Midbrain (tissue), 1 donor: ENCODE measurements at regions not wholly inside any gene's neighbourhood (a gene's known extent, or its start where the extent isn't known, plus 50 kb on each side); places are given as distances from the start of the nearest gene placed in this dataset.

Source experiments
- DNase-seq: peaks from one replicate; lab custom pipeline; 2025; lab: John Stamatoyannopoulos, UW

DNA sequence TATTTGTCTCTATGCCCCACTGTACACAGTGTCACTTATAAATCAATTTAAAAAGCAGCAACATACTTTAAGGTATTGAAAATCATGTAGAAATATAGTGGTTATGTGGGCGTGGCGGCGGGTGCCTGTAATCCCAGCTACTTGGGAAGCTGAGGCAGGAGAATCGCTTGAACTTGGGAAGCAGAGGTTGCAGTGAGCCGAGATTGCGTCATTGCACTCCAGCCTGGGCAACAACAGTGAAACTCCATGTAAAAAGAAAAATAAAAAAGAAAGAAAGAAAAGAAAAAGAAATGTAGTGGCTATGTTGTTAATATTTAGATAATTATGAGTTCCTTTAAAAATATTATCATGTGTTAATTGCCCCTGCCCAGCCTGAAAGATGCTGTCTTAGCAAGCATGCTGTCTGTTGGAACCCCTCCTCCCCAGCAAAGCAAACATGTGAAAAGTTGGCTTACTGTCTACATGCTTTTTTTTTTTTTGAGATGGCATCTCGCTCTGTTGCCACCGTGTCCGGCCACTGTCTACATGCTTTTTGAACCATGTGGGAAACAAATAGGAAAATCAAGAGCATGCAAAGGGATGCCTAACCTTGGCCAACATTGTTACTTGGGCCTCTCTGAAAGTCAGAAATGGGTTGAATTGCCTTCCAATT lies 151.4 kb upstream of the TSHZ2 start:
- no peak for DNase-seq

DNA sequence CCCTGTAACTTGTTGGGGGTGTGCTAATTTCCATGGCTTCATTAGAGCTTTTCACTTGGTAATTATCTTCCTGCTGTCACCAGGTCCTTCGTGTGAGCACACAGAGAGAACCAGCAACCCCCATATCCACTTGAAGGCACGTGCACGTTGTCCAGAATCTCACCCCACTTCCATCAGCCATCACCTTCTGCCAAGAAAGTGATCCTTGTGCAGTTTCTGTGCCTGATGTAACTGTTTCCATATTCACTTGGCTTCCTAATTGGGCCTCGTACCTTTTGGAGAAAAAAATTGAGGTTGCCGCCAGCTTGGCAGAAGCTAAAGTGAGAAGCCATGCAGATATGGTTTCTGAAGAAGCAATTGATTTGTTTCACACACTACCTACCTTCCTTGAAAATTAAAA lies 153.7 kb upstream of the TSHZ2 start:
- no peak for DNase-seq

DNA sequence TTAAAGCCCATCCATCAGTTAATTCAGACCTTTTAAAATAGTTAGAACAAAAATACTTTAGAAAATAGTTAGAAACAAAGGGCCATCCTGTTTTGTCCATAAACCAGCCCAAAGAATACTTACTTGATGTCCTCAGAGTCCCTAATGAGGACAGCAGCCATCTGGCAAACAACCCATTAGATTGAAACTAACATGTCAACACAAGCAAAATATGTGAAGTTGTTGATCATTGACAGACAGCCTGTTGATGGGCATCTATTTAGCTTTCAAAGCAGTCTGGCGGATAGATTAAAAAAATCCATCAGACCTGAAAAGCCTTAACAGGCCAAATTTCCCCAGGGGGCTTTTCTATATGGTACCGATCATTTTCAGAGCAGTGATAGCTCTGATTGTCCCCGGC lies 154.2 kb upstream of the TSHZ2 start:
- no peak for DNase-seq

DNA sequence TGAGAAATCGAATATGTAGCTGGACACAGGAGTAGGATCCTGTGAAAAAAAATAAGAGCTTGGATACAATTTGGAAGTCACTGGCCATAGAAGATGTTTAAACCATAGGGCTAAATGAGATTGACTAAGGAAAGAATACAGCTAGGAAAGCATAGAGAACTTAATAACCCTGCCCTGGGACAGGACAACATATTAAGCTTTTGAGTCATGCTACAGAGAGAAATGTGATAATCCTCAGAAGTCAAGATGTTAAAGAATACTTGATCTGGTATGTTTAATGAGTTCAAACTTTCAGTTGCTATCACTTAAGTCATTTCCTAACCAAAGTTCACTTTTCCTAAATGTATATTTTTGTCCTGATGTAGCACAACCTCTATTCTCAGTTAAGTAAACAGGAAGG lies 154.6 kb upstream of the TSHZ2 start:
- DNase-seq = no peak

DNA sequence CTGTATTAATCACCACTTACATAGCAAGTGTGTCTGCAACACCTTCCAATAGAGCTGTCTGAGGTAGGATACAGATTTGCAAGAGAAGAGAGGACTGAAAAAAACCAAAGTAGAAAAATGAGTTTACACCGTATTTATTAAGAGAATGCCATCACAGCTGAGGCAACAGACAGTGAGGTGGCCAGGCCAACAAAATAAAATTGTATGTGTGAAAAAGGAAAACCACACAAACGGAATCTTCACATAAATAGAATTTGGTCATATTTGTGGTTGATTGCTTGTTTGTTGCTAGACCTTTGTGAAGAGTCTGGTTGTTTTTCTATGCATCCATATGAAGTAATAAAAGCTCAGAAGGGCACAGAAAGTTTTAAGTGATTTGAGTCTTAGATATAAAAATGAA lies 157.8 kb upstream of the TSHZ2 start:
- DNase-seq = no peak

DNA sequence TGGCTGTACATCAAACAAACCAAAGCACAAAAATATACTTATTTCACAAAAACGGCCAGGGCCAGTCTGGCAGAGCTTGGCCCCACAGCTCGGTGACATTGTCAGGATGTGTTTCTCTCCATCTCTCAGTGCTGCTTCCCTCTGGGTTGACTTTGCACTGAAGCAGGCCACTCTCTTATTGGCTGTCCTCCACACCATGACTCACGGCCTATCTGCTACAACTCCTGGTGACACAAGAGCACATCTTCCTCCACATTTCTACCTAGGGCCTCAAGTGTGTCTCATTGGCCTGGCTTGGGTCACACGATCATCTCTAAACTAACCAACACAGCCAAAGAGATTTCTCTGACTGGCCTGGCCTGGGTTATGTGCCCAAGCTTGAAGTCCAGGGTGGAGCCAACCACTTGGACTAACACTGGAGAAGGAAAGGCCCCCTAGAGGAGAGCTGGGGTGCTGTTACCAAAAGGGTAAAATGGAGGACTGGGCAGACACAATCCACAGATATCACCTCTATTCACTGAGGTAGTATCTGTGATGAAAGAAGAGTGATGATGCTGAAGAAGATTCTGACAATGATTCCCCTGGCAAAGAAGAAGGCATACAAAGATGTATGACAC lies 159.8 kb upstream of the TSHZ2 start:
- DNase-seq = no peak

DNA sequence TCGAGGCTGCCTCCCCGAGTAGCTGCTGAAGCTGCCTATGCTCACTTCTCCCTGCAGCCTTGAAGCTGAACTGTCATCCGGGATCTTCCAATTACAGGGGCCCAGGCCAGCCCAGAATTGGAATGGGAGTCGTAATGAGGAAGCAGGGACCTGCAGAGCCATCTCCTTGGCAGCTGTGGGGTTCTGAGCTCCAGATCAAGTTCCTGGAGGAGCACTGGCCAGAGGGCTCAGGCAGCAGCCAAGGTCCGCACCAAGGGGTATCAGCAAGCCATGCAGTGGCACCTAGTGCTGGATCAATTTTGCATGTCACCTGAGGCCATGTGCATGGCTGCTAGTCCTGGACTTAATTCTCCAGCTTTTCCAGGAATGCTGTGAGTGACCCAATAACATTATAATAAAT lies 163.2 kb upstream of the TSHZ2 start:
- DNase-seq = no peak

DNA sequence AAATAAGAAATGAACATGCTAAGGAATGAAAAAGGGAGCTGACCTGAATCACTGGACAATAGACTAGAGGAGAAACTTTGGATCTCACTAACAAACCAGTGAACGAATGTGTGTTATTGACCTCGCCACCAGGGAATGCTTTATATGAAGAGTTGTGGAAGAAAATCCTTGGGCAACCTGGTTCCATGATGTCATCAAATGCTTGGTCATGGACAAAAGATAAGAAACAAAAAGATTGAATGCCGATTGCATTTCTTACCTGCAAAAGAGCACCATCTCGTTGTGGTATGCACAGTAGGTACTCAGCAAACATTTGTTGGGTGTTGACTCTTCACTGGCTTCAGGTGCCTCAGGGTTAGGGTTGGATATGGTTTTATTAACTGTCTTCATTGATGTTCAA lies 165.2 kb upstream of the TSHZ2 start:
- DNase-seq = no peak

DNA sequence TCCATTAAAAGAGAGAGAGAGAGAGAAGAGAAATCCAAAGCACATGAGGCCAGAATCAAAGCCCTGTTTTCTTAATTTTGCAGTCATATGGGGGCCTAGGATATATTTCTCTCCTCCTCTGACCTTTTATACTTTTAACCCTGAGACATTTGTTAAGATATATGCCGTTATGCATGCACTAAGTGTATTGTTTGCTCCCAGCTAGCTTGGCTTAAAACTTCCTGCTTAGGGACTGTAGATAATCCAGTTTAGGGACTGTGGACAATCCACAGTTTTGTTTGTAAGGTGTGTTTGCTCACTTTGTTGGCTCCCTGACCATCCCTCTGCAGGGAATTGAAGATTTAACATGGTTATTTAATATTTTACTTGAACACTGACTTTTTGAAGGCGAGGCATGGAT lies 166.3 kb upstream of the TSHZ2 start:
- no peak for DNase-seq

DNA sequence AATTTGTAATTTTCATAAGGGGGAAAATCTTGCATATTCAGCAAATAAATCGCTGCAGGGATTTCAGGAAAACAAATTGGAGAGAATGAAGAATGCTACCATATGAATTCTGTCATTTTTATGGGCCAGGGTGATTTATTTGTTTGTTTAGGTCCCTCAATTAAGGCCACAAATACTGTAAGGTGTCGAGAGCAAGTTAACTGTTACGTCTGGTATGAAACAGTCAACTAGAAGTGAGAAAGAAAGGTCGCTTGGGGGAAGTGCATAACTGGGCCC lies 166.9 kb upstream of the TSHZ2 start:
- no peak for DNase-seq

DNA sequence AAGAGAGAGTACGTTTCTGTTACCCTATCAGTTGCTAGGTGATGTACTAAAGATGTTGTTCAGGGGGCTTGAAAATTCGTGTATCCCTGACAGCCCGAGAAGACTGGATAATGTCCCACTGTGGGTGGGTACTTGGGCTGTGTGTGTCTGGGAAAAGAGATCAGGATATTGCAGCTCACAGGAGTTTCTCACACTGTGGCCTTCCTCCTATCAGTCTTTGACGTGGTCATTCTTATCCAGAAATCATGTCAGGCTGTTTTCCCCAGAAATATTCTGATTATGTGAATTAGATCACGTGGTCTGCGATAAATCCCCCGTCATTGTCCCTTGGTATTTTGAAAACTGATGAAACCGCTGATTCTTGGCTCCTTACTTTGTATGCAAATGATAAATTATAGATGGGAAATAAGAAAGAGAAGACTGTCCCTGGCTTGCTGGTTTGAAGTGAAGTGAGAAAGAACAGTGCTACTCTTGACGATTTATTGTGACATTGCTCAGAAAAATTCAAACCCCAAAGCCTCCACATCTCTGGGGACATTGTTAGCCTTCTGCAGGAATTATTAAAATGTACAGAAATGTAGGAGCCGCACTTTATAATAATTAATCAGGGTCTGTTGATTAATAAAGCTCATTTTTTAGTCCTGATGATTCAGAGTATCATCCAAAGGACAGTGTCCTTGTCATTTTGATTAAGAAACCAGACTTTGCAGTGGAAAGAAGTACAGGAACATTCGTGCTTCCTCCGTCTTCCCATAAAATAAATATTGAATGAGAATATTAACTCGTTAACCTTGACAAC lies 167.5 kb upstream of the TSHZ2 start:
- DNase-seq = no peak

DNA sequence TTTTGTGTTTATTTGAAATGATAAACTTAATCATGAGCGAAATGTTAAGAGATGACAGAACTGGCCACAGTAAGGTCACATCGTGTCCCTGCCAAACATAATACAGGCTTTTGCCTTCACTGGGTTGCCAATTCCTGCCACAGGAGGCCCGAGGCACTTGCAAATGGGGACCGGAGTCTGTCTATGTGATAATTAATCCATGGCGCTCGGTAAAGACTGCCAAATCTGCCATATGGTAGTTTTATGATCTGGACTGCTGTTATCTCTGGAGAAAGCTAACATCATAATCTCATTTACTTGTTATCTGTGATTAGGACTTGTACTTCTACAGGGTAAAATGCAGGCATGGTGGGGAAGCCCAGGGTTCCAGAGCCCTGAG lies 170.5 kb upstream of the TSHZ2 start:
- DNase-seq = no peak

DNA sequence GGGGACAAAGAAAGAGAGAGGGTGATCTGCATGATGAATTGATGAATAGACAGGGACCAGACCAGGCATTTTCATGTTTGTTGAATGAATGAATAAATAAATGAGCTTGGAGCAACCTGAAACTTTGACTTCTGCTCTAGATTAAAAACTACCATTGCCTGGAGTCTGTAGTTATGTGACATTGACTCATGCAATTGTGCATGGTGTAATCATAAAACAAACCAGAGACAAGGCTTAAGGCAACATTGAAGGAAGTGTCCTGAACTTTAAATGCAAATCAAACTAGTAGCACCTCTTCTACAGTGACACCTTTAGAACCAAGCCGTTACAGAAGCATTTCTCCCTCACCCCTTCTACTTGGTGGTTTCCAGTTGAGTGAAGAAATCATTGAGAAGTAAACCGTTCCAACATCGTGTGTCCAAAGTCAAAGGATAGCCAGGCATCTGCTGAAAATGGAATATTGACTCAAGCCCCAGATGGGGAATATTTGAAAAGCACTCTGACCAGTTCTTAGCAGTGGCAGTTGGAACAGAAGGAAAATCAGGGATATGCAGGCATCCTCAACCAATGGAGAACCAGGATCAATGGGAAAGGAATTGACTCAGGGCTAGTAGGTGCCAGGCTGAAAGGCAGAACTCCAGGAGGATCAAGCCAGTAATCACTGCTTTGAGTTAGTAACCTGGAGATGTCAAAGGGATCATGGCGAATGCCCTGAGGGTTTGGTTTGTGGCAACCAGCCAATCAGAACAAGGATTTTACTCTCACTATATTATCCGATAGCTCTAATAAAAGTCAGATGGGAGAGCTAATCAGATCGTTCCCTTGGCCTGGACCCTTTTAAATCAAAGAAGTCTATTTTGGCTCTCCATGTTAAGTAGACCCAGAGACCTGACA lies 171.2 kb upstream of the TSHZ2 start:
- no peak for DNase-seq

DNA sequence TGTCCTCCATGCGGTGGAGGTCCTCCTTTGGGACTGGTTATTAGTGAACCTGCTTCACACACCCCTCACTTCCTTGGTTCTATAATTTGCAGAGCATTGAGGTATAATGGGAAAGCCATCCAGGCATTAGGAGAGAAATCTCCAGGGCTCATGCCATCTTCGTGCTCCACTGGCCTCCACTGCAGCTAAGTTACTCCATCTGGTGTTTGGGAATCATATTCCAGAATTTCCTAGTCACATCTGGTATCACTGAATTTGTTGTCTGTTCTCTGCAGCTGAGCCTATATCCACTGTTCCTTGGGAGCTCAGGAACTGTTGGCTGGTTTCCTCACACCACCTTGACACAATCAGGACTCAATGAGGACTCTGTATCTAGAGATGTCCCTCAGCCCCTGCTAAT lies 173.0 kb upstream of the TSHZ2 start:
- no peak for DNase-seq

DNA sequence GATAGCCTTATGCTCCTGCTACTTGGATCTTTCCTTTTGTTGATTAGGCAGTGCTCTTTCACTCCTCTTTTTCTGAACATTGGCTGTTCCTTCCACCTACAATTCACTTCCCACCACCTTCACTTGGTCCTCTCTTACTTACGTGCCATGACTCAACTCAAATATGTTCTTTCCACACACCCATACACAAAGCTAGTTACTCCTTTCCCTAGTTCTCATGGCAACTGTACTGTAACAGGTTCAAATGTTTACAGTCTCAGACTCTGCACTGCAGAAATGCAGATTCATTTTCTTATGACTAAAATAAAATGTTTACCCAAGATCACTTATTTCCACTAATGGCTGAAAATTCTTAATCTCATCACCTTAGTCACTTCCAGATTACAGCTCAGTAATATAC lies 174.0 kb upstream of the TSHZ2 start:
- DNase-seq = no peak

DNA sequence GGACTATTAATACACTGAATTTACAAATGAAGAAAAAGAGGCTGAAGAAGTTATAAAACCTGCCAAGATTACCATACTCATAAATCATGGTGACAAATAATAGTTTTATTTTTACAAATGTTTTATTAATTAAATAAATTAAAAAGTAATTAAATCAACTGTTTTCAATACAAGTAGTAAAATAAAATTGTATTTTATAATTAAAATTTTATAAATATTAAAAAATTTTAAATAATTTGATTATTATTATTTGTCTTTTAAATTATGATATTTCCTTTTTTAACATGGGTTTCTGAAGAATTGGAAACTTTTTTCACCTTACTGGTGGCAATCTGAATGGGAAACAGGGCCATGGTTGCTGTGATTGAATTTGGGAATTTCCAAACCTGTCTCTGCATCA lies 177.3 kb upstream of the TSHZ2 start:
- no peak for DNase-seq

DNA sequence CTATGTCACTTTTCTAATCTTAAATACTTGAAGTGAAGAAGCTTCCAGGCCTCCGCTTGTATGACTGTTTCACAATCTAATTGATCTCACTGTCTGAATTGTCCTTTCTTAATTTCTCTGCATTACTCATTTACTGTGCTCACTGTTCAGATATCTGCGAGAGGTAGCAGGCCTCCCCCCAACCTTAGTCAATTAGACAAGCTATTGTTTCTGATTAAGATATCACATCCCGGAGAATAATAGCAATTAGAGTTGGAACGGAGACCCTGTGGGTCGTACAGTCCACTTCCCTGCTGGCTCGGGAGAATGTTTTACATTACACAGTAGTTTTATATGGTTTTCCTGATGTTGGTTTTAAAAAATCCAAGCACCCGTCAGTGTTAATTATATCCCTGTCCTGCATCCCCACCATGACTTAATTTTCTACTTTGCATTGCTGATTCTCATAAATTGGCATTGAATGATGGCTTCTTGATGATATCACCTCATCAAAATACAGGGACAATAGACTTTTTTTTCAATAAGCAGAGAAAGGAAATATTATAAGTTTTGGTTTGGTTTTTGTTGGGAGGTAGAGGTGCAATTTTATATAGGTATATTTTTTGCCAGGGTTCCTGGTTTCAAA lies 178.7 kb upstream of the TSHZ2 start:
- DNase-seq = no peak

DNA sequence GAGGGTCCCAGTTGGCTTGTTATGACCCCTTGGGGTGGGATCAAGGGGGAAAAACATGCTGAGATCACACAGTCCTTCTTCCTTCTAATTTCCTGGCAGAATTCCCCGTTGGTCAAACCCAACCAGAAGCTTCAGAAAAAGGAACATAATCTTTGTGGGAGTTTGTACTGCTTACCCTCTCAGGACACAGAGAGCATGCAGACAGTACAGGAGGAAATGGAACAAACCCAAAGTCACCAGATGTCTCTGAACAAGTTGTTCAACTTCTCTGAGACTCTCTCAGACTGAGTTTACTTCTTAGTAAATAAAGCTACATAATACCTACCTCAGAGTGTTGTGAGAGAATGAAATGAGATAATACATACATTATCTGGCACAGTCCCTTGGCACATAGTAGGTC lies 181.1 kb upstream of the TSHZ2 start:
- DNase-seq = no peak

DNA sequence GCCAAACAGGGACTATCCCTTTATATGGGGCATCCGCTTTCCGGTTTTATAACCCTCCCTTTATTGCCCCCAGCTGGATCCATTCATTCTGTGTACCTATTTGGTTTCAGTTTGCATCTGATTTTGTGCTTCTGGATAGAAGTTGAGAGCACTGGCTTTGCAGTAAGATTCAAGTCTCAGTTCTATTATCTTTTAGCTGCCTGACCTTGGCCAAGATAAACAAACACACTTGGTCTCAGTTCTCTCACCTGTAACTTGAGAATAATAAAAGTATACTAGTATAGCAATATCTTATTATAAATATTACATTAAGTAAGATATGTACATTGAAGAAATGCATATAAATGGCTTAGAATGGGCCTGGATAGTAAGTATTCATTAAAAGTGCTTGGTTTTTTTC lies 182.4 kb upstream of the TSHZ2 start:
- DNase-seq = no peak

DNA sequence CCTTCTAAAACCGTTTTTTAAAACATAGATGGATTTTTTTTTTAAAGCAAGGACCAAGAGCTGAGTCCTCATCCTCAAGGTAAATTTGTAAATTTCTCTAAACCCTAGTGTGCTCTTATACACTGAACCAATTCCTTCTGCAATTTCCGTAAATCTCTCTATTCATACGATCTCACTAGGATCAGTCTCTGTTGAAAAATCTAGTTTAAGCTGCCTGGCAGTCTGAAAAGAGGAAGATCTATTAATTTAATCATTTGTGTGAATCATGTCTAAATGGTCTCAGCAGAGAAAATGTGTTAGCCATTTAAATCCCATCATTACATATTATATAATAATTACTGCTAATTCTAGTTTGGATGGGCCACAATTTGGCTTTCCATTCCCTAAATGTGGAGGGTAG lies 184.2 kb upstream of the TSHZ2 start:
- no peak for DNase-seq

DNA sequence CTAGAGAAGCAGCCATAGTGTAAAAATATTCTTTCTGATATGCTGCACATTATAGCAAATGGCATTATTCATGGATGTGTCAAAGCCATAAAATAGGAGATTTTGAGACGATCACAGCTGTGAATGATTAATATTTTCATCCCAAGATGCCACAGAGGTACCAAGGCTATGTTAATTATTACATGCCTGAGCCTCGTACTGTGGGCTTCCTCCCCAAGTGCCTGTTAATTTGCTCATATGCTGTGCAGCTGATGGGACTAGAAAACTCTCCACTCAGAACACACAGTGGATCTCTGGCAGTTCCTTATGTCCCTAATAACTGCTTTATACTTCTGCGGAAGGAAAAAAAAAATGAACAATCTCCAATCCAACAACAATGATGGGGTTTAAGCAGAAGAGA lies 184.9 kb upstream of the TSHZ2 start:
- no peak for DNase-seq

DNA sequence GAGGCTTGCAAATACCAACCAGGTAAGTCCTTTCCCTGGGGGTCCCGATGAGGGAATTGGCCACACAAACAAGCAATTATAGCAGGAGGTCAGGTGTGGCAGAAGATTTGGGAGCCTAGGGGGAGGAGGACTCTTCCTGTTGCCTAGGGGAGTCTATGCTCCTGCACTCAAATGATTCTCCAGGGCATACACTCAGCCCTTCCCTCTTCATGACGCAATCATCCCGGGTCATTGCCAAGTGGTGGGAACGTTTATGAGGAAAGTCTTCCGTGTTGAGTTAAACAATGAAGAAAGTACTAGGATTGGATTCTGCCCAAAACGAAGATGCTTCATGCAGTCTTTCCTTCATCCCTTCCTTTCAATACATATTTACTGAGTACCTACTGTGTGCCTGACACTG lies 186.5 kb upstream of the TSHZ2 start:
- DNase-seq = no peak
